ENCODE measurements at regions not wholly inside any gene's neighbourhood (a gene's known extent, or its start where the extent isn't known, plus 50 kb on each side); places are given as distances from the start of the nearest gene placed in this dataset.
"Not testable (repeated sequence)": the region's sequence is repeated elsewhere in the genome, so short reads cannot be mapped to it uniquely, and the experiment has no call there.

- no peak for DNase-seq (ENCODE audit: low read depth, low spot score)
These were observed 97.8 kb upstream of the SLC35G4 start for GRCh38 chr18:11511434-11512095.

DNA sequence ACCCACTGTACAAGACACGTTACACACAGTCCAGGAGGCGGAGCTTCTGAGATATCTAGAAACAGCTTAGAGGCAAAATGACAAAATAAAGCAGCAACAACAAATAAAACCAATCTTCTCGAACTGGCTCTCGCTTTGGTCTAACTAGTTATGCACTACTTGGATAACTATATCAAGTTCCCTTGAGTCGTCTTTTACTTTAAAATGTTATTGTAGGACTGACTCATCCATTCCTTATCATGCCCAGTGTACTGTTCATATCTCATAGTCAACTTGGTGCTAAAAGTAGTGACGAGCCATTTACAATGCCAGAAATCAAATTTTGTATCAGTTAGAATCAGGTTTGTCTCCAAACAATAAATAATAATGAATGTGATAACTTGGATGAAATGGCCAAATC, 102.5 kb upstream of the SLC35G4 start:
- no peak for DNase-seq (ENCODE audit: low read depth, low spot score)

DNA sequence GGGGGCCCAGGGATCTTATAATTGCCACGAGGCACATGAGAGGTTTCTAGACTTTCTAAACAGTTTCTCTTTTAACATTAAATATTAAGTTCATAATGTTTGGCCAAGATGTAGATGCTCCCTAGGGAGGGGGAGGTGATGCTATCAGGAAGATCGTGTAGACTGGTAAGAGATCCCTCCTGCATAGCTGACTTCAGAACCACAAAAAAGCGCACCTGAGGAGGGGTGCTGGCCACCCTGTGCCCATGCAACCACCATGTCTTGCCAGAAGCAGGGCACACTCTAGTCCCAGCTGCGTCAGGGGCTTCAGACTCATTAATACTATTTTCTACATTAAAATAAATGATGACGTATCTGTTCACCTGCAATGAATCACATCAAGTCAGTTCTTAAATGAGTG, 103.4 kb upstream of the SLC35G4 start:
- DNase-seq (ENCODE audit: low read depth, low spot score) = no peak

- no peak for DNase-seq (ENCODE audit: low read depth, low spot score)
These were observed 104.4 kb upstream of the SLC35G4 start for GRCh38 chr18:11504962-11505361.

GRCh38 chr18:11502368-11502767, 107.0 kb upstream of the SLC35G4 start:
- DNase-seq (ENCODE audit: low read depth, low spot score) = no peak

DNA sequence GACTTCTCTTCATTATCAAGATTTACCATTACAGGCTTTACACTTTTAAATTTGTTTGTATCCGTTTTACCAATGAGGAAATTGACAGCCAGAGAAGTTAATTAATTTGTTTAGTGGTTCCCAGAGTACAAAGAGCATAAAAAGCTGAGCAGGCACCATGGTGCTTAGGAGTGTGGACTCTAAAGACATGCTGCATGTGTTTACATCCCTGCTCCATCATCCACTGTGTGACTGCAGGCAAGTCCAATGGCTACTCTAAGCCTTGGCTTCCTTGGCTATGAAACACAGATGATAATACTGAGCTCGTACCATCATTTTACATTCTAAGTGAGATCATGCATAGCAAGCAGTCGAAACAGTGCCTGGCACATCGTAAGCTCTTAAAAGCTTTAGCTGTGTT, 108.0 kb upstream of the SLC35G4 start:
- DNase-seq (ENCODE audit: low read depth, low spot score) = no peak

GRCh38 chr18:11500153-11501122, 109.0 kb upstream of the SLC35G4 start:
- DNase-seq (ENCODE audit: low read depth, low spot score) = peak; percentile 85

DNA sequence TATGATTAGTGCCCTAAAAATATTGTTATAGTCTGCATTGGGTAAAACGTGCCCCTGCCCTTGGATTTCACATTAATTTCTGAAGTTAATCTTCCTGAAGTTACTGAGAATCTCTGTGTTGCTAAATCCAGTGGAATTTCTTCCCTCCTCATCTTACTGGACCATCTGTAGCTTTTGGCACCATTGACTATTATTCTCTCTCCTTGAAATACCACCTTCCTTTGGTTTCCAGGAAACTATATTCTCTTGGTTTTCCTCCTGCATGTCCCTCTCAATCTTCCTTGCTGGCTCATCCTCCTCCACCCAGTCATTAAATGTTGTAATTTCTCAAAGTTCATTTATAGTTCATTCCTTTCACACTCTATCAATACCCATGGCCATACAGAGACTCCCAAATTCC, 110.6 kb upstream of the SLC35G4 start:
- no peak for DNase-seq (ENCODE audit: low read depth, low spot score)

GRCh38 chr18:11497585-11497984, 111.8 kb upstream of the SLC35G4 start:
- DNase-seq (ENCODE audit: low read depth, low spot score) = no peak

DNA sequence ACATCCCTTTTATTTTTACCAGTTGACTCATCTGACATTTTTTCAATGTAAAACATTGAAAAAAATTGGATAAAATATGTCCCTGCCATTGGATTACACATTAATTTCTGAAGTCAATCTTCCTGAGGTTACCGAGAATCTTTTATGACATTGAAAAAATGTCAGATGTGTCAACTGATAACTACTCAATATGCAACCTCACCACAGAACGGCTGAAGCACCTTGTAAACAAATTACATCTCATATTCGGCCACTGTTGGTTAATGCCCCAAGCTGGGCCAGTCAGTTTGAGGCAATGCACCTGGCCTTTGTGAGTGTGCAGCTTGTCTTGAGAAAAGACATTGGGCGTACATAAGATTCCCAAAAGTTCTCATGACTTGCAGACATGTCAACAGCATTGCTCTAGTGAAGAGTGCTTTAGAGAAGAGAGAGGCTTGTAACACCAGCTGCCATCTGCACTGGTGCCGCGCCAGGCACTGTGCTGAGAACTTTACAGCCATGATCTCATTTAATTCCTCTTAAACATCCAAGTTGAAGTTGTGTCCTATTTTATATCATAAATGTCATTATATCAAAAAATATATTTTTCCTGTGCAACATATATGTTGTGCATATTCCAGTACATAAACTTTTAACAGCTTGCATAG, 112.7 kb upstream of the SLC35G4 start:
- DNase-seq (ENCODE audit: low read depth, low spot score) = no peak

- DNase-seq (ENCODE audit: low read depth, low spot score) = no peak
These were observed 114.0 kb upstream of the SLC35G4 start for GRCh38 chr18:11495441-11495840.

DNA sequence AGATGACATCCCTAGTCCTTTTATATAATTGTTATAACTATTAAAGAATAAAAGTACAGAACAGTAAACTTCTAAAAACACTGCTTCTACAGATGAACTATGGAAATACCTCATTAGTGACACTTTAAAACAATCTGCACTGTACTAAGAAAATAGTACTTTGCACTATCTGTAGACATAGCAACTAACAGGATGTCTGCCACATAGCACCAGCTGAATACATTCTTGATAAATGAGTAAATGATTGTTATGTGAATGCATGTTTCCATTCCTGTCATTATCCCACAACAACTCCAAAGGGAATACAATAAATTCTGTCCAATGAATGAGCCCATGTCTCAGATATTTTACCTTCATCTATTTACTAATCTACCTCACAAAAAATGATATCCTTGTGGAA, 115.3 kb upstream of the SLC35G4 start:
- DNase-seq (ENCODE audit: low read depth, low spot score) = no peak

GRCh38 chr18:11489266-11489899, 120.0 kb upstream of the SLC35G4 start:
- no peak for DNase-seq (ENCODE audit: low read depth, low spot score)

DNA sequence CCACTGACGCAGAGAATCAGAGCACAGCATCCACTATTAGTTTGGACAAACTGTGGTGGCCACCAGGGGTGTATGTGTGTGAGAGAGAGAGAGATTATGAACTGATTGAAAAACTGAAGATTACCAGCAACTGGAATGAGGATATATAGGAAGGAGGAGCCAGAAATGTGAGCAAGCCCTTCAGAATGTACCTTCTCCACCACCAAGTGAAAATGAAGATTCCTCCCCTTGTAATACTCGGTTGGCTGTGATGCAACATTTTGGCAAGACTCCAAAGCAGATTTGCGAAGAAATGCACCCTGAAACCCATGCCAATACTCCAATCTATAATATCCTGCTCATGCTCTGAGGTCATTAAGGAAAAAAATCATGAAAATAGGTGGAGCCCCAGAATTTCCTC, 121.2 kb upstream of the SLC35G4 start:
- no peak for DNase-seq (ENCODE audit: low read depth, low spot score)

GRCh38 chr18:11487390-11487789, 122.0 kb upstream of the SLC35G4 start:
- no peak for DNase-seq (ENCODE audit: low read depth, low spot score)

DNA sequence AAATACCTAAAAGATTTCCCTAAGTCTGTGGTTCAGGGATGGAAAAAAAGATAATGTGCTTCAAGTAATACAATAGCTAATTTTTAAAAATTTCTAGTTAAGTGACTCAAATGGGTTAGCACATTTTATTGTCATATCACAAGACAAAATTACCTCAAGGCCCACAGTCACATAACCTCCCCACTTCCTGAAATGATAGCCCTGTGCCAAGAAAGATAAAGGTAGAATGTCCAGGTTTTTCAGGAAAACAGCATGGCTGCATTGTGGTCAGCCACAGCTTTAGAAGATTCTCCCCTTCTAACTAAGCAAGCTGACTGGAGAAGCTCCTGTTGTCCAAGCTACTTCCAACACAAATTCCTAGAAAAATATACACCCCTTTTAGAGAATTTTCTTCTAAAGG, 127.1 kb upstream of the SLC35G4 start:
- DNase-seq (ENCODE audit: low read depth, low spot score) = no peak

DNA sequence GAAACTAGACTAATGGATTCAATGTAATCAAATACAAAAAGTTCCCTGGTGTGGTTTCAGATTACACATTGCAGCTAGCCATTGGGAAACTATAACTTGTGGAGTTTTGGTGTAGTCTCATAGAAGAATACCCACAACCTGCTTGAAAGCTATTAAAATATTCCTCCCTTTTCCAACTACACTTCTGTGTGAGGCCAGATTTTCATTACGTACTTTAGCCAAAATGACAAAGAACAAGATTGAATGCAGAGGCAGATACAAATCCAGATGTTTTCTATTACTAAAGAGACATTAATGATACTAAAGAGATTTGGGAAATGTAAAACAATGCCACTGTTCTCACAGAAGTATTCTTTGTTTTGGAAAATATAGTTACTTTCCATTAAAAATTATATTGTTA, 128.7 kb upstream of the SLC35G4 start:
- no peak for DNase-seq (ENCODE audit: low read depth, low spot score)

DNA sequence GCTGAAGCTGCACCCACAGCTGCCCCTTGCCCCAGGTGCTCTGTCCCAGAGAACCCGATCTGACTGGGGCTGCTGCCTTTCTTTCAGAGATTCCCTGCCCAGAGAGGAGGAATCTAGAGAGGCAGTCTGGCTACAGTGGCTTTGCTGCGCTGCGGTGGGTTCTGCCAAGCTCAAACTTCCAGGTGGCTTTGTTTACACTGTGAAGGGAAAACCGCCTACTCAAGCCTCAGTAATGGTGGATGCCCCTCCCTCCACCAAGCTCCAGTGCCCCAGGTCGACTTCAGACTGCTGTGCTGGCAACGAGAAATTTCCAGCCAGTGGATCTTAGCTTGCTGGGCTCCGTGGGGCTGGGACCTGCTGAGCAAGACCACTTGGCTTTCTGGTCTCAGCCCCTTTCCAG, 130.4 kb upstream of the SLC35G4 start:
- DNase-seq (ENCODE audit: low read depth, low spot score) = not testable (repeated sequence)

- DNase-seq (ENCODE audit: low read depth, low spot score) = no peak
These were observed 138.5 kb upstream of the SLC35G4 start for GRCh38 chr18:11470941-11471340.

DNA sequence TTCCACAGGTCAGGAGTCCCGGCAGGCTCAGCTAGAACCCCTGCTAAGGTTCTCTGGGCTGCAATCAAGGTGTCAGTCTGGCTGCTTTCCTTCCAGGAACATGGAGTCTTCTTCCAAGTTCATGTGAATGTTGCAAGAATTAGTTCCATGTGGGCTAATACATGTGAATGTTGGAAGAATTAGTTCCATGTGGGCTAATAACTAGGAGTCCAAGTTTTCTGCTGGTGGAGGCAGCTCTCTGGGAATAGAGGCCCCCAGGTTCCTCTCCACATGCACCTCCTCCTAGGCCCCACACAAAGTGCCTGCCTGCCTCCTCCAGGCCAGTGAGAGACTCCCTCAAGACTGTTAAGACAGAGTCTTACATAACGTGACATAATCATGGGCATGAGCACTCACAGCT, 140.8 kb upstream of the SLC35G4 start:
- no peak for DNase-seq (ENCODE audit: low read depth, low spot score)

- DNase-seq (ENCODE audit: low read depth, low spot score) = no peak
These were observed 141.3 kb upstream of the SLC35G4 start for GRCh38 chr18:11468120-11468519.

DNA sequence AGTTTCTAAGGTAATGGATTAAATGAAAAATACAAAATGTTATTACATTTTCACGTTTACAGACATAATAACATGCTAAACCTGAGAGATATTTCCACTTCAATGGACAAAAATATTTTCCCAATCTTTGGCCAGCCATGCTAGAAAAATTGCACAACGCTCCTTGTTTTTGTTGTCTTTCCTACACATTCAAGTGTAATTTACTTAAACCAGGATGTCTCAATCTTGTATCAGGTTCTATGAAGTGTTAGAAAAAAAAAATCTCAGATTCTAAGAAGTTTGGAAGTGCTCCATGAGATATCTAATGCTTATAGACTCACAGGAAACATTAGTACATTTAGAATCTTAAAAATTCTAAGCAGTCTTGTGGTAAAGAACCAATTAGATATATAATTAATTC, 141.8 kb upstream of the SLC35G4 start:
- DNase-seq (ENCODE audit: low read depth, low spot score) = no peak

Measured in brain pericyte (primary cell).